GM23338 (cell line): ENCODE measurements at regions not wholly inside any gene's neighbourhood (a gene's known extent, or its start where the extent isn't known, plus 50 kb on each side); places are given as distances from the start of the nearest gene placed in this dataset.

Experiments used
- EZH2 ChIP-seq: fragments of 200-600 bp; sonication (generic); IDR thresholded peaks from one replicate; pipeline ENCODE4 v1.8.0; 2017; ENCODE audit warnings: antibody characterized with exemption, mild to moderate bottlenecking, low read depth; ENCODE audit not compliant: unreplicated experiment
- EZH2phosphoT487 ChIP-seq: fragments of 200-600 bp; sonication (generic); IDR thresholded peaks from one replicate; pipeline ENCODE4 v1.8.1; 2018; ENCODE audit warnings: antibody characterized with exemption; ENCODE audit not compliant: unreplicated experiment
- POLR2AphosphoS5 ChIP-seq: IDR thresholded peaks from 2 replicates; pipeline ENCODE4 v1.6.1; 2016; ENCODE audit warnings: antibody characterized with exemption, low read depth
- ZNF331 ChIP-seq: fragments of 250-450 bp; sonication (Bioruptor Pico); IDR thresholded peaks from 2 replicates; pipeline ENCODE4 v1.5.0; 2020; ENCODE audit warnings: low read depth, mild to moderate bottlenecking, moderate library complexity
- TF ChIP-seq, protein P1 (sequence below), 2 experiments: fragments of 200-600 bp in 1 of 2; sonication (generic) in 1 of 2; conservative IDR thresholded peaks; 2 replicates each; pipeline versions ENCODE4 v1.5.1 to v1.6.1; 2016 to 2017; ENCODE audit warnings: antibody characterized with exemption in 2 of 2, low read depth in 2 of 2, mild to moderate bottlenecking in 2 of 2, moderate library complexity in 1 of 2
- TF ChIP-seq, protein P2 (sequence below): IDR thresholded peaks from one replicate; pipeline ENCODE4 v1.6.1; 2018; ENCODE audit warnings: antibody characterized with exemption; ENCODE audit not compliant: unreplicated experiment

DNA sequence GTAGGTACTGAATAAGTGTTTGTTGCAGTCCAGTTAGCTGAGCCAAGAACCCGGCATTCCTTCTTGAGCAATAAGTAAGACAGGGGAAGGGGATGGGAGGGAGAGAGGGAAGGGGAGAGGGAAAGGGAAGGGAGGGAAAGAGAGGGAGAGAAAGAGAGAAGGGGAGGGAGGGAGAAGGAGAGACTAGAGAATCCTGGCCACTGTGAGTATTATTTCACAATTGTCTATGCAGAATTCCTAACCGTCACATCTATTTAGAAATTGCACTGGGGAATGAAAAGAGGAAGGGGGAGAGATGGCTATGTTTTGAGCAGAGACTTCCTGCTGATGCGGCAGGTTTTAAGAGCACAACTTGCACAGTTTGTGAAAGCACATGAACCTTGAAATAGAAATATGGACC is 251.4 kb upstream of the ZMIZ1 start:
- TF ChIP-seq, protein P1, sequence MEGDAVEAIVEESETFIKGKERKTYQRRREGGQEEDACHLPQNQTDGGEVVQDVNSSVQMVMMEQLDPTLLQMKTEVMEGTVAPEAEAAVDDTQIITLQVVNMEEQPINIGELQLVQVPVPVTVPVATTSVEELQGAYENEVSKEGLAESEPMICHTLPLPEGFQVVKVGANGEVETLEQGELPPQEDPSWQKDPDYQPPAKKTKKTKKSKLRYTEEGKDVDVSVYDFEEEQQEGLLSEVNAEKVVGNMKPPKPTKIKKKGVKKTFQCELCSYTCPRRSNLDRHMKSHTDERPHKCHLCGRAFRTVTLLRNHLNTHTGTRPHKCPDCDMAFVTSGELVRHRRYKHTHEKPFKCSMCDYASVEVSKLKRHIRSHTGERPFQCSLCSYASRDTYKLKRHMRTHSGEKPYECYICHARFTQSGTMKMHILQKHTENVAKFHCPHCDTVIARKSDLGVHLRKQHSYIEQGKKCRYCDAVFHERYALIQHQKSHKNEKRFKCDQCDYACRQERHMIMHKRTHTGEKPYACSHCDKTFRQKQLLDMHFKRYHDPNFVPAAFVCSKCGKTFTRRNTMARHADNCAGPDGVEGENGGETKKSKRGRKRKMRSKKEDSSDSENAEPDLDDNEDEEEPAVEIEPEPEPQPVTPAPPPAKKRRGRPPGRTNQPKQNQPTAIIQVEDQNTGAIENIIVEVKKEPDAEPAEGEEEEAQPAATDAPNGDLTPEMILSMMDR (conservative IDR thresholded peaks at IDR 0.05; ENCODE audit: low read depth in 2 of 2) = no peak
- TF ChIP-seq, protein P2, sequence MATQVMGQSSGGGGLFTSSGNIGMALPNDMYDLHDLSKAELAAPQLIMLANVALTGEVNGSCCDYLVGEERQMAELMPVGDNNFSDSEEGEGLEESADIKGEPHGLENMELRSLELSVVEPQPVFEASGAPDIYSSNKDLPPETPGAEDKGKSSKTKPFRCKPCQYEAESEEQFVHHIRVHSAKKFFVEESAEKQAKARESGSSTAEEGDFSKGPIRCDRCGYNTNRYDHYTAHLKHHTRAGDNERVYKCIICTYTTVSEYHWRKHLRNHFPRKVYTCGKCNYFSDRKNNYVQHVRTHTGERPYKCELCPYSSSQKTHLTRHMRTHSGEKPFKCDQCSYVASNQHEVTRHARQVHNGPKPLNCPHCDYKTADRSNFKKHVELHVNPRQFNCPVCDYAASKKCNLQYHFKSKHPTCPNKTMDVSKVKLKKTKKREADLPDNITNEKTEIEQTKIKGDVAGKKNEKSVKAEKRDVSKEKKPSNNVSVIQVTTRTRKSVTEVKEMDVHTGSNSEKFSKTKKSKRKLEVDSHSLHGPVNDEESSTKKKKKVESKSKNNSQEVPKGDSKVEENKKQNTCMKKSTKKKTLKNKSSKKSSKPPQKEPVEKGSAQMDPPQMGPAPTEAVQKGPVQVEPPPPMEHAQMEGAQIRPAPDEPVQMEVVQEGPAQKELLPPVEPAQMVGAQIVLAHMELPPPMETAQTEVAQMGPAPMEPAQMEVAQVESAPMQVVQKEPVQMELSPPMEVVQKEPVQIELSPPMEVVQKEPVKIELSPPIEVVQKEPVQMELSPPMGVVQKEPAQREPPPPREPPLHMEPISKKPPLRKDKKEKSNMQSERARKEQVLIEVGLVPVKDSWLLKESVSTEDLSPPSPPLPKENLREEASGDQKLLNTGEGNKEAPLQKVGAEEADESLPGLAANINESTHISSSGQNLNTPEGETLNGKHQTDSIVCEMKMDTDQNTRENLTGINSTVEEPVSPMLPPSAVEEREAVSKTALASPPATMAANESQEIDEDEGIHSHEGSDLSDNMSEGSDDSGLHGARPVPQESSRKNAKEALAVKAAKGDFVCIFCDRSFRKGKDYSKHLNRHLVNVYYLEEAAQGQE = no peak
- no peak for TF ChIP-seq POLR2AphosphoS5
- TF ChIP-seq EZH2 = no peak
- TF ChIP-seq ZNF331 = no peak
- TF ChIP-seq EZH2phosphoT487 = no peak
